ENCODE measurements at regions not wholly inside any gene's neighbourhood (a gene's known extent, or its start where the extent isn't known, plus 50 kb on each side); places are given as distances from the start of the nearest gene placed in this dataset.
"Not testable (repeated sequence)": the region's sequence is repeated elsewhere in the genome, so short reads cannot be mapped to it uniquely, and the experiment has no call there.

DNA sequence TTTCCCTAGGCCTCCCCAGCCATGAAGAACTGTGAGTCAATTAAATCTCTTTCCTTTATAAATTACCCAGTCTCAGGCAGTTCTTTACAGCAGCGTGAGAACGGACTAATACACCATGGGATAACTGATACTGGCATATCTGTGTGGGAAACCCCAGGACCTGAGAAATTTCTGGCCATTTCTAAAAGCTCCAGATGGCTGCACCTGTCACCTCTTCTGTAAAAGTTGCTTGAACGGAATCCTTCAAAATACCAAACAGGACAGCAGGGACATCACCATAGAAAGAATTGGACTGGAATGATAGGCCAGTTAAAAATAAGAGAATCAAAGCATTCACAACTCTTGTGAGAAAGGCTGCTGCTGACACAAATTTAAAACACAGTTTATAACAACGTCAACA is 134.0 kb upstream of the FOXD4L5 start:
- DNase-seq (ENCODE audit: low read depth in 2 of 2) = not testable (repeated sequence)

- not testable (repeated sequence) for DNase-seq (ENCODE audit: low read depth in 2 of 2)
Measured at GRCh38 chr9:65416948-65417347, 131.9 kb upstream of the FOXD4L5 start.

DNA sequence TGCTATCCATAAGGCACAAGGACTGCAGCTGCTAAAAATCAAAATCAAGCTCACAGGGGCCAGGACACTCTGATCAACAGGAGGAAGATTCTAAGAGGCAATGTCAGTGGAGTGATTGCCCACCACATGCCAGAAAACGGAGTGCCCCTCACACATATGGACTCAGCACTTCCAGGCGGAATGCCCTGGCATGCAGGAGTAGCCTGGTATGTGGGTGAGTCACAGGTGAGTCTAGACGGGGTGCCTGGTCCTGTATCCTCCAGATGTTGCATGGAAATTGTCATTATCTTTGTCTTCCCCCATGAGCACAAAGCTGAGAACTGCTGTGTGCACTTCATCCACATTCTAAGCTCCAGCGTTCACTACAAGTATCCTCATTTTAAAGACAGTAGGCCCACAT is 129.2 kb upstream of the FOXD4L5 start:
- DNase-seq (ENCODE audit: low read depth in 2 of 2) = not testable (repeated sequence)

GRCh38 chr9:65413371-65413770 is 128.4 kb upstream of the FOXD4L5 start:
- not testable (repeated sequence) for DNase-seq (ENCODE audit: low read depth in 2 of 2)

DNA sequence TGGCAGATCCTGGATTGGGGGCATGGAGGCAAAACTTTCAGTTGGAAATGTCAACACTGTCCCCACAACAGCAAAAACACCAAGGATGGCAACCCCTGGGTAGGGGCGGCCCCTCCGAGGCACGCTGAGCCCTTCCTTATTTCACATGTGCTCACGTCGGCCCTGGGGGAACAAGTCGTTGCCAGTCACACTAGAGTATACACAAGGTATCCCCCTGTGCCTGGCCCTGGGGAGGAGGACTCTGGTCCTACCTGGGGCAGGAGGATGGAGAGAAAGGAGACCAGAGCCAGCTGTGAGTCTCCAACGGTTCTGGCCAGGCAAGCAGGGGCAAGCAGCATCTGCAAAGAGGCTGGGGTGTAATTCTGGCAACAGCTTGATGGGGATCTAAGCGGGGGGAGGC is 126.9 kb upstream of the FOXD4L5 start:
- DNase-seq (ENCODE audit: low read depth in 2 of 2) = no peak

DNA sequence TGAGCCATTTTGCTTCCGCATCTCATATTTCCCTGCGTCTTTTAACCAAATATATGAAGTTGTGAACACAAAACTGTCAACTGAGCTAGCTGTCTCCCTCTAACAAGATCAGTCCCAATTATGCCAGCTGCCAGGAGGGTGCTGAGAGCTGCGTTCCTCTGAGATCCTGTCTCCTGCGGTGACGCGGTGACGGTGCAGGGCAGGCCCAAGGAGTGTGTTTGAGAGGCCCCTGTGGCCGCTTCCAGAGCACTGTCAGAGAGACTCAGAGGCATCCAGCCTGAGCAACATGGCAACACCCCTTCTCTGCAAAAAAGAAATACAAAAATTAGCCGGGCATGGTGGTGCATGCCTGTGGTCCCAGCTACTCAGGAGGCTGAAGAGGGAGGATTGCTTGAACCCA is 126.3 kb upstream of the FOXD4L5 start:
- no peak for DNase-seq (ENCODE audit: low read depth in 2 of 2)

DNA sequence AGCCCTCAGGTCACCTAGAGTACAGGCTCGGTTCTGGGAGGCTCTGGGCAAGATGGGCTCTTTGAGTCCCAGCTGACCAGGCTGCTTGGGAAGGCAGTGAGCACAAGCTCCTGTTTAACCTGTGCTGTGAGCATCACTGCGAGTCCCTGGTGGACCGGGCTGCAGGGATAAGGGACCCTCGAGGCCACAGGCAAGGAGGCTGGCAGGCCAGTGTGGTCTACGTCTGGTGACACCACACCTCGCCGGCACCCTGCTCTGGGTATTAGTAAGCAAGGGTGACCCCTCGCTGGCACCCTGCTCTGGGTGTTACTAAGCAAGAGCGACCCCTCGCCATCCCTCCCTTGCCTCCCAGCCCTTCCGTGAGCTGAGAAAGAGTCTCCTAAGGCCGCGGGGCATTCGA is 125.9 kb upstream of the FOXD4L5 start:
- DNase-seq (ENCODE audit: low read depth in 2 of 2) = no peak

- DNase-seq (ENCODE audit: low read depth in 2 of 2) = no peak
Measured at GRCh38 chr9:65409471-65409980, 124.5 kb upstream of the FOXD4L5 start.

DNA sequence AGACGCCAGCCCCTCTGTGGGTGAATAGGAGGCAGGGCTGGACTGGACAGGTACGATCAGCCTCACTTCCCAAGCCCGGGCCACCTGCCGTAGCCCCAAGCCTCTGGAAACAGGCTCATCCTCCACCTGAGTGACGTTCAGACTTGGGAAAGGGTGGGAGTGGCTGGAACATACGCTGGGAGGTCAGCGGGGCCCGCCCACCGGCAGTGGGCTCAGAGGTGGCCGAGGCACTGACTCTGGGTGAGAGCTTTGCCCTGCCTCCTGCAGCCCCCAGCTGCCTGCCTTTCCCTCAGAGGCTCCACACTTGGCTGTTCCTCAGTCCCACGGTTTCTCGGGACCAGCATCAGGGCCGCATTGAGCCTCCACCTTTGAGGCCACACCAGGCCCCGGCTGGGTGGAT is 123.8 kb upstream of the FOXD4L5 start:
- DNase-seq (ENCODE audit: low read depth in 2 of 2) = not testable (repeated sequence)

GRCh38 chr9:65406625-65407024 is 121.6 kb upstream of the FOXD4L5 start:
- DNase-seq (ENCODE audit: low read depth in 2 of 2) = not testable (repeated sequence)

- DNase-seq (ENCODE audit: low read depth in 2 of 2) = not testable (repeated sequence)
Measured at GRCh38 chr9:65405766-65406165, 120.8 kb upstream of the FOXD4L5 start.

- no peak for DNase-seq (ENCODE audit: low read depth in 2 of 2)
Measured at GRCh38 chr9:65405253-65405652, 120.2 kb upstream of the FOXD4L5 start.

GRCh38 chr9:65404232-65405006 is 119.4 kb upstream of the FOXD4L5 start:
- DNase-seq (ENCODE audit: low read depth in 2 of 2) = no peak

- no peak for DNase-seq (ENCODE audit: low read depth in 2 of 2)
Measured at GRCh38 chr9:65403721-65404120, 118.7 kb upstream of the FOXD4L5 start.

DNA sequence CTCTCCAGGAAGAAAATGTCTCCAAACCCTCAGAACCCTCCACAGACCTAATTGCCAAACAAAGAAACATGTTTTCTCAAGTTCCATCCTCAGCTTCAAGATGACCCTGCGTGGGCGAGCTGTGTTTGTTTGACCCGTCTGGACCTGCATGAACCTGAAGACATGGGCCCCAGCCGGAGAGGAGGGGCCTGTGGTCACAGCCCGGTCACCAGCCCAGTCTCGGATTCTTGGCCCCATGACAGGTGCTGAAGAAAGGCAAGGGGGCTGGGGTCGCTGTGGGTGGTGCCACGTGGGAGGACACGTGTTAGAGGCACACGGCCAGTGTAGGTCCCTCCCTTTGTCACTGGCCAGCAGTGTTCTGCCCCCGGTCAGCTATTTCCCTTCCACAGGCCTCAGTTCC is 118.1 kb upstream of the FOXD4L5 start:
- DNase-seq (ENCODE audit: low read depth in 2 of 2) = not testable (repeated sequence)

DNA sequence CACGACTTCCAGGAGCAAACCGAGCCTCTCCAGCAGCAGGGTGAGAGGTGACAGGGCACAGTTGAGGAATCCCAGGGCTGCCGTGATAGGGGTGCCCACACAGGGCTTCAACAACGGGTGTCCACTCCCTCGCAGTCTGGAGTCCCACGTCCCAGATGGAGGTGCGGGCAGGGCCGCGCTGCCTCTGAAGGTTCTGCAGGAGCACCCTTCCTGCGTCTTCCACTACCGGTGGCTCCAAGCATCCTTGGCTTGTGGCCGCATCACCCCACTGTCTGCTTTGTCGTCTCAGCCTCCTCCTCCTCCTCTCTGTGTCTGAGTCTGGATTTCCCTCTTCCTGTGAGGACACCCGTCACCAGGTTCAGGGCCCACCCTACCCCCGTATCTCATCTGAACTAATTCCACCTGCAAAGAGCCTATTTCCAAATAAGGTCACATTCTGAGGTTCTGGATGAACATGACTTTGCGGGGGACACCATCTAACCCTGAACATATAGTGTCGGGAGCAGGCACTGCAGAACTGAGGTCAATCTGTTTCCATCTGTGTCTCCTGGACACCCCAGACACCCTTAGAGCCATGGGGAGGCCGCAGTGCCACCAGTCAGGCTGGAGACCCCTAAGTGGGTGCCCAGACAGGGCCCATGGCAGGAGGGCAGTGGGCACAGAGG is 117.3 kb upstream of the FOXD4L5 start:
- not testable (repeated sequence) for DNase-seq (ENCODE audit: low read depth in 2 of 2)

DNA sequence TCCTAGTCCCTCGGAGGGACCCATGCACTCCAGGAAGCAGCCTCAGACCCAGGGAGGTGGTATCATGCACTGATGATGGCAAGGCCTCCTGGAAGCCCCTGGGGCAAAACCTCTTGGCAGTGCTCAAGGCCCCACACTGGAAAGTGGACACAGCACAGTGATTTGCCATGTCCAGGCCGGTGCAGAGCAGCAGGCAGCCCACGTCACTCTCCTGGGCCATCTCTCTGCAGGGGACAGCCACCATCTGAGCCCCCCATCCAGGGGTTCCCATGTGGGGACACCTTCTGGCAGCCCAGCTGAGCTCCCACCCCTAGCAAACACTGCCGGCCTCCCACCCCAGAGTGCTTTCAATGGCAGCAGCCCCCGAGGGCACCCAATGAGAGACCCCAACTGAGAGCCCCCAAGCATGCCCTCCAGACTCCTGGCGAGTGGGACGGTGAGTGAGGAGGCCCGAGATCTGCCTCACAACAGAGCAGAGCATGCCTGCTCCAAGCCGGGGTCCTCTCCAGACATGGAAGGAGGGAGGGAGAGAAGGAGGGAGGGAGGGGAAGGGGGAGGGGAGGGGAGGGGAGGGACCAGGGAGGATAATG is 116.5 kb upstream of the FOXD4L5 start:
- not testable (repeated sequence) for DNase-seq (ENCODE audit: low read depth in 2 of 2)

- no peak for DNase-seq (ENCODE audit: low read depth in 2 of 2)
Measured at GRCh38 chr9:65400886-65401285, 115.9 kb upstream of the FOXD4L5 start.

GRCh38 chr9:65397763-65398719 is 113.0 kb upstream of the FOXD4L5 start:
- not testable (repeated sequence) for DNase-seq (ENCODE audit: low read depth in 2 of 2)

DNA sequence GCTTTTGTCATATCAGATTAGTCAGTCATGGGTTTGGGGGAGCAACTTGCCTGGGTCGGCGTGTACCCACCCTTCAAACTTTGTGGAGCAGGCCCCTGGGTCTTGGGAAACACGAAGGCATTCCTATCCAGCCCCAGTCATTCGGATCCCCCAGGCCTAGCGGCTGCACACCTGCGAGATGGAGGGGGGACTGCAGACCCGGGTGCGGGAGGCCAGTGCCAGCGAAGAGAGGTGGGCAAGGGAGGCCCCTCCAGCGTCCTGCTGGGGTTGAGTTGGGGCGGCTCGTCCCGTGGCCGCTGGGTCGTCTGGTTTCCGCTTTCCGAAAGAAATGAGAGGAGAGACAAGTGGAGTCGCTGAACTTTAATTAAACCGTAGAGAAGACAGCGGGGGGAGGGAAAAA is 112.2 kb upstream of the FOXD4L5 start:
- DNase-seq (ENCODE audit: low read depth in 2 of 2) = not testable (repeated sequence)

- not testable (repeated sequence) for DNase-seq (ENCODE audit: low read depth in 2 of 2)
Measured at GRCh38 chr9:65396601-65397000, 111.6 kb upstream of the FOXD4L5 start.

Data from stimulated activated CD4-positive, alpha-beta T cell treated with anti-CD3 and anti-CD28 coated beads, Interleukin-15, amount 100 ng/mL, for 48 hours (primary cell).